K562 (cell line): ENCODE measurements at regions not wholly inside any gene's neighbourhood (a gene's known extent, or its start where the extent isn't known, plus 50 kb on each side); places are given as distances from the start of the nearest gene placed in this dataset.

Experiments
- ATF1 ChIP-seq, 2 experiments: fragments of 450-650 bp in 1 of 2; IDR thresholded peaks; 2 replicates each; pipeline ENCODE4 v1.6.1; 2016; ENCODE audit warnings: missing compliant biosample characterization in 1 of 2, missing genetic modification characterization in 1 of 2
- DACH1 ChIP-seq: fragments of 450-650 bp; IDR thresholded peaks from 2 replicates; pipeline ENCODE4 v1.6.1; 2018; ENCODE audit not compliant: partially characterized antibody
- KLF10 ChIP-seq: fragments of 250-450 bp; sonication (Bioruptor Pico); IDR thresholded peaks from 2 replicates; pipeline ENCODE4 v1.6.1; 2021; ENCODE audit warnings: matching md5 sums
- POLR2AphosphoS2 ChIP-seq: IDR thresholded peaks from 2 replicates; pipeline ENCODE4 v1.6.1; 2012; ENCODE audit warnings: low read length, improper control_type of control experiment
- SMAD1 ChIP-seq: fragments of 150-350 bp; IDR thresholded peaks from 2 replicates; pipeline ENCODE4 v1.6.1; 2014; ENCODE audit warnings: low read length, low read depth; ENCODE audit not compliant: partially characterized antibody
- ZNF586 ChIP-seq: fragments of 450-650 bp; formaldehyde crosslinking; conservative IDR thresholded peaks from 2 replicates; pipeline ENCODE4 v1.4.0; 2020; ENCODE audit warnings: mild to moderate bottlenecking, moderate library complexity
- TF ChIP-seq, protein P1 (sequence below), 3 experiments: IDR thresholded peaks in 2 of 3; conservative IDR thresholded peaks in 1 of 3; 2 replicates each; pipeline ENCODE4 v1.5.1; 2011 to 2012; ENCODE audit warnings: low read length in 3 of 3, mild to moderate bottlenecking in 3 of 3, control low read depth in 2 of 3, improper control_type of control experiment in 1 of 3, inconsistent platforms in 1 of 3, low read depth in 1 of 3, mixed read lengths in 1 of 3, moderate library complexity in 1 of 3; ENCODE audit not compliant: insufficient read depth in 2 of 3

DNA sequence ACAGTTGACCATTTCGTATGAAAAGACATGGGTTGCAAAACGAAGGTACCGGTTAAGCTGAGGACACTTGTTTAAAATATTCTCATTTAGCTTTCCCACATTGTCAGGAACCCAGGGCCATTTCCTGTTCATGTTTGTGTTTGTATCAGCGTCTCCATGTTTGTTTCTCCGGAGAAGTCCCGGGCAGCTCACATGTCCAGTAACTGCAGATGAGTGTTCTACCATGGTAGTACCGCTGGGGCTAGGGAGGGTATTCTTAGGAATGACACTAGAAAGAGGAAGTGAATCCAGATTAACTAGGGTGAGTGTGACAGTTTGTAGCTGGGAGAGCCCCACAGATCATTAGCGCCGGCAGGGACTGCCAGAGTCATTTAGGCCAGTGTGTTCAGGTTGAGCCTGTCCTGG, 50.0 kb upstream of the EVL start (continued):
- TF ChIP-seq ZNF586, result no peak
- TF ChIP-seq, protein P1, sequence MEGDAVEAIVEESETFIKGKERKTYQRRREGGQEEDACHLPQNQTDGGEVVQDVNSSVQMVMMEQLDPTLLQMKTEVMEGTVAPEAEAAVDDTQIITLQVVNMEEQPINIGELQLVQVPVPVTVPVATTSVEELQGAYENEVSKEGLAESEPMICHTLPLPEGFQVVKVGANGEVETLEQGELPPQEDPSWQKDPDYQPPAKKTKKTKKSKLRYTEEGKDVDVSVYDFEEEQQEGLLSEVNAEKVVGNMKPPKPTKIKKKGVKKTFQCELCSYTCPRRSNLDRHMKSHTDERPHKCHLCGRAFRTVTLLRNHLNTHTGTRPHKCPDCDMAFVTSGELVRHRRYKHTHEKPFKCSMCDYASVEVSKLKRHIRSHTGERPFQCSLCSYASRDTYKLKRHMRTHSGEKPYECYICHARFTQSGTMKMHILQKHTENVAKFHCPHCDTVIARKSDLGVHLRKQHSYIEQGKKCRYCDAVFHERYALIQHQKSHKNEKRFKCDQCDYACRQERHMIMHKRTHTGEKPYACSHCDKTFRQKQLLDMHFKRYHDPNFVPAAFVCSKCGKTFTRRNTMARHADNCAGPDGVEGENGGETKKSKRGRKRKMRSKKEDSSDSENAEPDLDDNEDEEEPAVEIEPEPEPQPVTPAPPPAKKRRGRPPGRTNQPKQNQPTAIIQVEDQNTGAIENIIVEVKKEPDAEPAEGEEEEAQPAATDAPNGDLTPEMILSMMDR (IDR thresholded peaks at IDR 0.05 in 2 of 3, conservative IDR thresholded peaks at IDR 0.05 in 1 of 3; ENCODE audit: insufficient read depth in 2 of 3, low read depth in 1 of 3, low read length in 3 of 3), result no peak
- no peak for TF ChIP-seq SMAD1
- no peak for TF ChIP-seq KLF10 (CRISPR knock-in tag)
- TF ChIP-seq POLR2AphosphoS2, result no peak
- TF ChIP-seq DACH1, result no peak
- no peak for TF ChIP-seq ATF1 (CRISPR knock-in tag; IDR thresholded peaks at IDR 0.05)
- TF ChIP-seq ATF1 (tag; IDR thresholded peaks at IDR 0.05), result no peak
